NCI-H2029 treated with DMSO at 0.1 percent for 48 hours (cell line): ENCODE measurements at regions not wholly inside any gene's neighbourhood (a gene's known extent, or its start where the extent isn't known, plus 50 kb on each side); places are given as distances from the start of the nearest gene placed in this dataset.

ENCODE experiments used
- DNase-seq: peaks from one replicate; lab custom pipeline; 2025; lab: John Stamatoyannopoulos, UW

DNA sequence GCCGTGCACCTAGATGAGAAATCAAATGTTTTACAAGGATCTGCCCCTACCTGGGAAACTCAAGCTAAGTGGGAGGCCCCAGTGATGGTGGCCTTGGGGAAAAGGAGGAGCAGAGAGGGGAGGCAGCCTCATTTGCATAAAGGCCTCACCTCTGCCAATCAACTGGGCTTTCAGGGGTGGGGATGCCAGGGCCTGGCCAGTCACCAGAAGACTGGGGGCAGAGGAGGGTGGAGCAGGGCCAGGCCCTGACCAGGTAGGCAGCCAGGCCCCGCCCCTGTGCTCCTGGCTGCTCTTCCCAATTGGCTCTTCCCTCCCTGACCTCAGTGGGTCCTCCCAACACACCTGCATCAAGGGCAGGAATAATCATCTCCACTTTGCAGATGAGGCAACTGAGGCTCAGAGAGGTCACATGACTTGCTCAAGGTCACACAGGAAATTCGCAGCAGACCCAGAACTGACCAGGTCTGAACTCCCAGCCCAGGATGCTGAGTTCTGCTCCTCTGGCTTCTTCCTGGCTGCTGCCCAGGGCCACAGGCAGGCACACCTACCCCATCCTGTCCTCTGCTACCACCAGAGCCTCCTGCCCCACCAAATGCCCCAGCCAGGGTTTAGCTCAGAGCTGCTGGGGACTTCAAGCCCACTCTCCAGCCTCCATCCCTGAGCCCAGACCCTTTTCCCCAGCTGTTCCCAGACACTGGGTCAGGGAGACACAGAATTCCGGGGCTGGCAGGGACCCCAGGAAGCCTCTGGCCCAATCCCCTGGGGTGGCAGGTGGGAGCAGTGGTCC is 677.9 kb downstream of the MATN1 start:
- no peak for DNase-seq

DNA sequence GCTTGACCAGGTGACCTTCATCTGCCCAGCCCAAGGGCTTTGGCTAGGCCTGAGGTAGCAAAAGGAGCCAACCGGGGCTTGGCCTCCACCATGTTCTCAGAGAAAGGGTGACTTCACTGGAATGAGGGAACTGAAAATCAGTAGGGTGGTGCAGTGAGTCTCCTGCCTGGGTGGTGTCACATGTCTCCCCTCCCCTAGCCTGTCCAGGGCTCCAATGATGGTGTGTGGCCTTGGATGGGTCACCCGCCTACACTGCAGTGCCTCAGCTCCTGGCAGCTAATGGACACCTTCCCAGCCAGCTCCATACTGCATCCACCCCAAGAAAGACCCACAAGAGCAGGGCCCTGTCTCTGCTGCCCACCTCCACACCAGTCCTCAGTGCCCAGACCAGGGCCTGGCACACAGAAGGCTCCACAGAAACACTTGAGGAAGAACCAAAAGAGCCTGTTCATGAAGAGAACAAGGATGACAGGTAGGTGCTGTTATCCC is 678.7 kb downstream of the MATN1 start:
- no peak for DNase-seq

DNA sequence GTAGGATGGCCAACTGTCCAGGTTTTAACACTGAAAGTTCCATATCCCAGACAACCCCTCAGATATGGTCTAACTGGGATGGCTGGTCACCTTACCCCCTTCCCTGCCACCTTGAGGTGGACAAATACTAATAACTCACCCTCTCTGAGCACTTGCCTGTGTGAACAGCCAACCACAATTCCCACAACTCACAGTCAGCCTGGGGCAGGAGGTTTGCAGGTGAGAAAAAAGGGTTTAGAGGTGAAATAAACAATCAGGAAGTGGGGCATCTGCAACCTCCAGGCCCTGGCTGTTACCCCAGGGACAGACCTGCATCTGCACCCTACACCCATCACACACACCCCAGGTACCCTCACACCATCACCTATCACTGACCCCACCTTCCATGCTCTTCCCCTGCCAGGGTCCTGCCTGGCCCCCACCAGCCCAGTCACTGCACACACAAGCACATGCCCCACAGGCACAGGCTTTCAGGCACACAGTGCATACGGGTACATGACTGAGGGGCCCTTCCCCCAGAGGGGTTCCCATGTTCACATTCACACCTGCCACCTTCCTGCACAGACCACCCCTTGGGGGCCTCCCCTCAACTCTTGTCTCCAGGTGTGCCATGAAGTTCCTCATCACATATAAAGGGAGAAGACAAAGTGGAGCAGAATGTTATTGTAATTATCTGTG is 679.5 kb downstream of the MATN1 start:
- DNase-seq, result no peak

DNA sequence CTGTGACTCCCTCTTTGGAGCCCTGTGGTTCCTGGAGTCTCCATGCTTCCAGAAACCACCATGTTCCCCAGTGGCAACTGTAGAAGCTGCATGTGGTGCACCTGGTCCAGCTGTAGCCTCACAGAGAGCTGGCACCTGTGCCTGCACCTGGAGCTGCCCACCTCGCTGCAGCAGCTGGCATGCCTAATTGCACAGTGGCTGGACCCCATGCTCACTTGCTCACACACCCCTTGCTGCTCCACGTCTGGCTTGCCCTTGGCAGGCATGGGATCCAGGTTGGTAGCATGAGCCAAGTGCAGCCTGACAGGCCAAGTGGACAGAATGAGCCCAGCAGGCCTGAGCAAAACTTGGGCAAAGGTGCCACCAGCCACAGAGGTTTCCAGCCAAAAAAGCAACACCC is 680.1 kb downstream of the MATN1 start:
- no peak for DNase-seq

DNA sequence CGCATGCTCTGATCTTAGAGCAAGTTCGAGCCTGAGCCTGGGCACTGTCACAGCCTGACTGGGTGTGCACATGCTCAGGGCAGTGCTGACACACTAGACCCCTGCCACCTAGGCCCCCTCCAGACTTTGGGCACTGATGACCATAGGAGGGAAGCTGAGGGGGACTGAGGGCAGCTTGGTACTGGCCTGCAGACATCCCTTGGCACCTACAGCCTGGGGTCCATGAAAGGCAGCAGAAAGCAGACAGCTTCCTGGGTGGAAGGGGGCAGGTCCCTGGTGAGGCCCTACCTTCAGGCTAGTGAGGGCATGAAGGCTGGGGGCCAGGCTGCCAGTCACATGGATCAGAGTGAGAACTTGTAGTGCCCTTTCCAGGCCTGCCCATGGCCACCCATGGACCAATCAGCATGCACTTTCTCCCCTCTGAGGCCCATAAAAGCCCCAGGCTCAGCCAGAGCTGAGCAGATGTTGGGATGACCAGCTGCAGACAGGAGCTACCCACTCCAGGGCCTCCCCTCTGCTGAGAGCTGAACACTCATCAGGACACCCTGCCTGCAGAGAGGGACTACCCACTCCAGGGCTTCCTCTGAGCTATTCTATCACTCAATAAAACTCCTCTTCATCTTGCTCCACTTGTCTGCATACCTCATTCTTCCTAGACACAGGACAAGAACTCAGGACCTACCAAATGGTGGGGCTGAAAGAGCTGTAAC is 680.8 kb downstream of the MATN1 start:
- no peak for DNase-seq

DNA sequence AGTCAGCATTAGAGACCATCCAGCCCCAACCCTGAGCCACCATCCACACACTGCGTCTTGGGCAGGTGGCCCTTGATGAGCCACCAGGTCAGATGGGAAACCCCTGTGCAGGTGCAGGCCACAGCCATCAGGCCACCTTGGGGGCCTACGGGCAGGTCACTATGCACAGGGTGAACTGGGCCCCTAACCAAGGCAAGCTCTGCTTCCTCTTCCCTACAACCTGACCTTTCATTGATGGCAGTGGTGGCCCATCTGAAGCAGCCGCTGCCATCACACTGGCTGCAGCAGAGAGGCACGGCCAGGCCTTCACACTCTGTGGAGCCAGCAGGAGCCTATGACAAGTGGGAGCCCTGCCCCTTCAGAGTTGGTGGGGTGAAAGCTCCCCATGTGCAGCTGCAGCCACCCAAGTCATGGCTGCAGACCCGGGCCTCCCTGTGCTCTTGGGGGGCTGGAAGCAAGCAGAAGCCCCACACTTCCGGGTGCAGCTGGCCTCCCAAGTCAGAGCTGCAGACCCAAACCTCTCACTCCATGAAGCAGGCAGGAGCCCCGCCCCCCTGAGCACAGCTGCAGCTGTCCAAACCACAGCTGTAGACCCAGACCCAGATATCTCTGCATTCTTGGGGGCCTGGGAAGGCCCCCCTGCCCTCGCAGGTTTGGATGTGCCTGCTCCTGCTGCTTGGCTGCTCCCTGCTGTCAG is 681.5 kb downstream of the MATN1 start:
- no peak for DNase-seq

DNA sequence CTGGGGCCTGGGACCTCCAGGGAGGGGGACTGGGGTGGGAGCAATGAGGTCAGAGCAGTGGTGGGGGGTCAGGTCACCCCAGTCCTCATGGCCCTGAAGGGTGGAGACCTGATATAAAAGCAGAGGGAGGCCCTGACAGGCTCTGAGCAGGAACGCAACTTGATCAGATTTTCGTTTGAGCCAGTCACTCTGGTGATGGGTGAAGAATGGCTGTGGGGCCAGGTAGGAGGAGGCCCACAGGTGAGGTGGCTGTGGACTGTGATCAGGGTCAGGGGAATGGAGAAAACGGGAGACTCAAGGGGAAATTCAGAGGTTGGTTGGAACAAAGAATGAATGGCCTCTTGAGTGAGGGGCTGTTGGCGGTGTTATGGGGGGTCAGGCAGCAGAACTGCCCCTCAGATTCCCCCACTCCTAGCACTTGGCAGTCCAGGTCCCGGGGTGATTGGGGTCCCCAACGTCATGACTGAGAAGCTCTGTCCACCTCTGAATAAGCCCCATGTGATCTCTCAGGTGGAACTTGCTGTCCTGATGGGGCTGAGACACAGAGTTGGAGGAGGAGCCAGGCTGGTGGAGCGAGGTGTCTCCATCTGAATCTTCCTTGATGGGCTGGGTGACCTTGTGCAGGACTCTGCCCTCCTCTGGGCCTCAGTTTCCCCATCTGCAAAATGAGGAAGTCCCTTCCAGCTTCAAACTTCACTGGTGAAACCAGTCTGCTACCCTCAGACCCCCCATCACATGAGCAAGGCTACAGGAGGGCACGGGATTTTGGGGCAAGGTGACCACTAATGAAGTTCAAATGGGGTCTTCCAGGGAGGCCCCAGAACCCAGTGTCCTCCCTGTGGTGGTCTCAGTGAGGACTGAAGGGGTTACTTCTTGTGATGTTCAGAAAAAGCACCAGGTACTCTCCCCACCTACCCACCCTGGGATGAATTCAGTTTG is 683.0 kb downstream of the MATN1 start:
- DNase-seq, result no peak

DNA sequence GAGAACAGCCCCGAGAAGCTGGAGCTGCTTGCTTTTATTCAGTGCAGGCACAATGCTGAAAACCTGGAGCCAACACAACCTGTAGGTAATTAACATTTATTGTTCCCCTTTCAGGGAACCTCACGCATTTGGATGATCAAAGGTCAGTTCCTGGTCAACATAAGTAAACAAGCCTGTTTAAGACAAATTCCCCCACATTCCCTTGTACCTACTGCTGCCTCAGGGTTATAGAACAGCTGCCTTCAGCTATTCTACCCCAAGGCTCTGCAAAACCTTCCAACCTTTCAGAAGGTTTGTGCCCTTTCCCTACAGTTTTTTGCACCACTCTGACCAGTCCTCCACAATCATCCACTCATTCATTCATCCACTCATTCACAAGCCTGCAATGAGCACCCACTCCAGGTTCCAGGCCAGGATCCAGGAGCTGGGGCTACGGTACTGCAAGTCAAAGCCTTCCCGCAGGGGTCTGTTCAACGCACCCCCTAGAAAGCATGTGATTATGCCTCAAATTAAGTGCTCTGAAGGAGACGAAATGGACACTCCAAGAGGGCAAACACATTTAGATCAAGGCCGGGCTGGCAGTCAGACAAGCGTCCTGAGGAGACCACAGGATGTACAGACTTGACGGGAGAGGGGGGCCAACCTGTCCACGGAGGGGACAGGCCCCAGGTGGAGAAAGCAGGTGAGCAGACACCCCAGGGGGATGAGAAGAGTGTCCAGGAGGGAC is 683.9 kb downstream of the MATN1 start:
- no peak for DNase-seq

DNA sequence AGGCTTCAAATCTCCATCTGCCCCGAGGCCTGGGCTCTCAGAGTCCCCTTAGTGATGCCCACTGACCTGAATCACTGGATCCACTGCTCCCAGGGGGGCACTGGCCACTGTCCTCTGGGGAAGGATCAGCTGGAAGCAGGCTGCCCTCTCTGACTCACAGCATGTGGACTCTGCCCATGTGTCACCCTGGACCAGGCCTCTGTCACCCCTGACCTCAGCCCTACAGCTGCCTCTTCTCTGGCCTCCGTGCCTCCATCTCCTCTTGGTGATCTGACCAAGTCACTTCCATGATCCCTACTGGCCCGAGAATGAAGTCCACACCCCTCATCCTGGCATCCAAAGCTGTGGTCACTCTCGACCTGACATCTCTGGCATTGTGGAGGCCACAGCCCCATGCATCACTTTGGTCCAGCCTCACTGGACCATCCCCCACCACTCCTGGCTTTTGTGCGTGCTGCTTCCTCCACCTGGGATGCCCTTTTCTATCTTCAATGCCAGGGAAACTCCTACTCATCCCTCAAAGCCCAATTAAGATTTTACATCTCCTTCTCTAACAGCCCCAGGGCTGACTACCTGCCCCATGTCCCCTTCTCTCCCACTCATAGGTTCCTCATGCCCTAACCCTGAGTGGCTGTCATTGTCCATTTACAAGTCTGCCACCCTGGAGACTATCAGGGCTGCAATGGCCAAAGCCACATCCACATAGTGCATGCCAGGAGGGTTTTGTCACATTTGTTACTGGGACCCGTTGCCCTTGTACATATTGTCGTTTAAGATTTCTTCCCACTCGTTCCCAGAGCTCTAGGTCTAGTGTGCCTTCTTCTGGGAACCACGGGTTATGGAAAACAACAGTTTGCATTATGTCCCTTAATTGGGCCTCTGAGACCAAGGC is 685.0 kb downstream of the MATN1 start:
- no peak for DNase-seq

DNA sequence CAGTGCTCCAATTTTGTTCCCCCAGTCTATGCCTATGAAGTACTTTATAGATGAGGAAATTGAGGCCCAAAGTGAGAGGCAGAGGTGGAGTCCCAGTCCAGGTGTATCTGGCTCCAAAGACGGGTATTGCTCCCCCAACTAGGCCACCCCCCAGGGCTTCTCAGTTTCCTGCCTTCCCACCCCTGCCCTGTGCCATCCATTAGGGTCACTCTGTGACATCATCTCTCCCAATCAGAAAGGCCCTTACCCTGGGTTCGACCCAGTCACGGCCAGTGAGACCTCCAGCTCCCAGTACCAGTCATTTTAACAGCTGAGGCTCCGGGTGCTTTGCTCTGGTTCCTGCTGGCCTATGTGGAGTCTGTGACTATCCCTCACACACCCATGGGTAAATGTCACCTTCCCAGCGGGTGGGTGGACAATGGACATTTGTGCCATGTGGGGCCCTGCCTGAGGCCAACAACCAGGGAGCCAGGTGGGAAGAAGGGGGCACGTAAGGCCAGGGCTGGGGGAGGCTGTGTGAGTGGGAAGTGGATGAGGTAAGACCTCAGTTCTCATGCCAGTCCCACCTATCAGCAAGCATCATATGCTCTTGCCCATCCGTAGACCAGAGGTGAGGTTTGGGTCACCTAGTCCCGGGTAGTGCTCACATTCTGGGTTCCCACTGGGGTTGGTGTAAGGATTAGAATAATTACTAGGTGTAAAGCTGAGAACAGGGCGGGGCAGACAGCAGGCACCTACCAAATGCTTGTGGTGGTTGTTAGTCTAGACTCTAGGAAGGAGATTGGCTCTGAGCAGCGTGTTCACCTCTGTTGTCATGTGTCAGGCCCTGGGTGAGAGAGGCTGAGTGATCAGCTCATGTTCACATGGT is 685.9 kb downstream of the MATN1 start:
- DNase-seq, result no peak

DNA sequence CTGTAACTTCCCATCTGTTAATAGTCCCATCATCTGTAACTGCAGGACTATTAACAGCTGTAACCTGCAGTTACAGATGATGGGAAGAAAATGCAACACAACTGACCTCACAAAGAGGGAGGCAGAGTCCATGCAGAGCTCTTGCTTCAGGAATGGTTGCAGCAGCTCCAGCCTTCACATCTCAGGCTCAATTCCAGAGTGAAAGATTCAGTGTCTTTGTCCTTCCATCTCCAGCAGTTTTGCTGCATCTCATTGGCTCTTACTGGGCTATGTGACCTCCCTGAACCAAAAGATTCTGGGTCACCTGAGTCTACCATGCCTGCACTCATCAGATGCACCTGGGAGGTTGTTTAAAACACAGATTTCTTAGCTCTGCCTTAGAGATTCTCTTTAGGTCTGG is 686.7 kb downstream of the MATN1 start:
- no peak for DNase-seq

DNA sequence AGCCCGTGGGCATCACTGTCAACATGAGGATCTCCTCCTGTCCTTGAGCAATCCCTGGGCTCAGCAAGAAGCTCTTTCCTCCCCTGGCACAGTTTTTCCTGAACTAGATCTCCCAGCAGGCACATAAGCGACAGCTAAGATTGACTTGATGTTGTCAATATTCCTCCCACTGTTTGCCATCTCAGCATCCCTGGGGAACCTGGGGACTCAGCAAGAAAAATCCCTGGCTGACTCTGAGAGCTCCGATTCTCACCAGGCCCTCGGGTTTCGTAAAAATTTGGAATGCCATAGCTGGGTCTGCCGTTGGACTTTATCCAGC is 687.2 kb downstream of the MATN1 start:
- no peak for DNase-seq

DNA sequence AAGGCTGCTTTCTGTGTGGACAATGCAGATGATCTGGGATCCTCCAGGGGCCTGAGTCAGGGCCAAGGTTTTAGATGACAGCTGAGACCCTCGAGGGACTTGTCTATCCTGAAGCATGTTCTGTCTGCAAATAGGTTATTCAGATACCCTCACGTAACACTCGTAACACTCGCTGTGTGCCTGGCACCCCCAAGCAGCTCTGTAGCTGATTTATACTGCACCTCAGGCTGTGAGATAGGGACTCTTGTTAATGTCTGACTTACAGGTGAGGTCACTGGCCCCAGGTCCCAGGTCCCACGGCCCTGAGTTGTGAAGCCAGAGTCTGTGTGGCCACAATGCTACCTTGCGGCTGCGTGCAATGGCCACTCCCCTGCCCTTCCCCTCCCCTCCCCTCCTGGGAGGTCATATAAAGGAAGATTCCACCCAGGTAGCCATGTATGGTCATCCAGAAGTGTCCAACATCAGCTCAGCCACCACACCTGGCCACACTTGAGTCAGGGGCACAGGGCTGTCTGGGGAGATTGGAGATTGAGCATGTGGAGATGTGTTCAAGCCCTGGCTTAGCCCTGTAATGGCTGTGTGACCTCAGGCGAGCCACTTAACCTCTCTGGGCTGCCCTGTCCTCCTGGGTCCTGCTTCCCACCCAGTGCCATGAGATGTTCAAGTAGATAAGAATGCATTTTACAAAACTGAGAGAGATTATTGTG is 687.7 kb downstream of the MATN1 start:
- DNase-seq, result no peak

DNA sequence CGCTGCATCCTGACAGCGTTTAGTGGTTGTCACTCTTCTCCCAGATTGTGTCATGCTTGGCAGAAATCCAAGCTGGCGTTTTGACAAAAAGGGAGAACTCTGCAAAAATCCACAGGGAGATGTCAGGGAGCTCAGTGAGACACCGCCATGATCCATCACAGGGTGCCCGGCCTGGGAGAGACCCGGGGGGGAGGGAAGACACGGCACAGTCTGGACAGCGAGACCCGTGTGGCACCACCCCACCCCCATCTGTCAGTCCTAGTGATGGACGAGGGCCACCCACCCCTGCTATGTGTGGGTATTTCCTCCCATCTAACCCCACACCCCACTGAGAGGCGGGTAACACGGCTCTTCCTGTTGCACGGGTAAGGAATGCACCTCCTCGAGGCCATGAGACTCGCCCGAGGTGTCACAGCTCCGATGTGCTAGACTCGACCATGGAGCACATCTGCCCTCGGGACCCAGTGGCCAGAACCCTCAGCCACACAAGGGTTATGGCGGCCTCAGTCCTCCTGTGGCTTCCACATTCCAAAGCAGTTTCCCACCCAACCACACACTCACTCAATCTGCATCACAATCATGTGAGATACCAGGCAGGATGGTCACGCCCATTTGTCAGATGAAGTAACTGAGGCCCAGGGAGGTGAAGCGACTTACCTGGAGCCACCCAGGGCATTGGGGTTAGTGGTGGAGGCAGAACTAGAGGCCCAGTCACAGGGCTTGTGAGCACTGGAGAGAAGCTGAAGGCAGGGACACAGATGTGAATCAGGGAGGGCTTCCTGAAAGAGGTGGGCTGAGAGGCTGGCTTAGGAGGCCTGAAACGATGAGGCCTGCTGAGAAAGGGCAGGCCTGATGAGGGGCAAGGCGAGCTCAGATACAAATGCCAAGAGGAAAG is 688.5 kb downstream of the MATN1 start:
- DNase-seq, result no peak

DNA sequence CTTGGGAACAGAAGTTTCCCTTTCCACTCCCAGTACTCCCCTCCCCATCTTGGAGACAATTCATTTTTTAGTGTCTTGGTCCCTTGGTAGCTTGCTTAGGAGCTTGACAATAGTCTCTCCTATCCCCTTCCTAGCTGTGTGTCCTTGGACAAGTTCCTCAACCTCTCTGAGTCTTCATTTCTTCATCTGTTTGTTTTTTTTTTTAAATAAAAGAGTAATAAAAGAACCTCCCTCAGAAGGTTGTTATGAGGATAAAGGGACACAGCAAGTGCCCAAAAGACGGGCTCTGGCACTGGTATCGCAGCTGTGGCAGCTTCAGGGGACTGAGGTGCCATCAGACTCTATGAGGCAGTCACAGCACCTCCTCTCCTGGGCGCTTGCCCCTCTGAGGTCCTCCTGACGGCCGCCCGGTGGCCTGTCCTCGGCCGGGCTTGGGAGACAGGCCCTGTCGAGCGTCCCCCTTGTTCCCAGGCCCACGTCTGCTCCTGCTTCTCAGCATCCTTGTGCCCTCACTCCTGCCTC is 689.2 kb downstream of the MATN1 start:
- DNase-seq, result no peak

DNA sequence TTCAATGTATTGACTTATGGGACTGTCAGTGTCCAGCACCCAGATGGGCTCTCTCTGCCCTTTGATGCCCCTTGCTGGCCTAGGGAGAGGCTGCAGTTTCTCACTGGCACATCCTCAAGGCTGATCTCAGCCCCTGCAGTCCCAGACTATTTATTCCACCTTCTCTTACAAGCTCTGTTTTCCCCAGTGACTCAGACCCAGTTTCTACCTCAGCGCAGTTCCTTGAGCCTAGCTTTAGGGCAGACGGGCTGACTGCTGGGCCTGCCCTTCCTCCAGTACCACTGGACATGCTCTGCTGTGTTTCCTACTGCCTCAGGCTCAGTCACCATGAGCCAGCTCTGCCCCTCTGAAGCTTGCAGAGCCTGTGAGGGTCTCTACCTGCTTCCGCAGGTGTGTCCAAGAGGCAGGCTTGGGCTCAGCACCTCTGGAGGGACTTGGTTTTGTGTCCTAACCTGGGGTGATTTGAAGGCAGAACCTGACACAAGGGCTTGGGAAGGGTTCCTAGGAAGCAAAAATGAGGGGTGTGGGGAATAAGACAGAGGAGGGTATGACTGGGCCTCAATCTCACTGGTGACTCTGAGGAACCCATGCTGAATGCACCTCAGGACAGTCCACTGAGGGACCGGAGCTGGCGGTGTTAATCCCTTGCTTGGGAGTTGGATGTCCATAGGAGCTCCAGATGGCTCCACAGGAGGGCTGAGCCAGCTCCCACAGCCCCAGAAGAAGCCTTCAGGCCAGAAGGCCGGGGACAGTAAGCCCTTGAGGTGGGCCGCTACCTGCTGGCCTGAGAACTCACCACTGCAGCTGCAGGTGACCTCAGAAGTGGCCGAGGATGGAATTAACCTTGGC is 689.9 kb downstream of the MATN1 start:
- DNase-seq, result no peak
